Stimulated activated CD4-positive, alpha-beta T cell treated with anti-CD3 and anti-CD28 coated beads, Interleukin-1b, Interleukin-23, amount 100 ng/mL, for 48 hours (primary cell): ENCODE measurements at regions not wholly inside any gene's neighbourhood (a gene's known extent, or its start where the extent isn't known, plus 50 kb on each side); places are given as distances from the start of the nearest gene placed in this dataset.

ENCODE experiments used
- DNase-seq: peaks from one replicate; pipeline ENCODE4 v3.0.0-alpha.2; 2020

GRCh38 chr15:47614360-47615011, 102.8 kb upstream of the SEMA6D start:
- DNase-seq, result no peak

- no peak for DNase-seq
Measured at GRCh38 chr15:47616876-47617275, 100.4 kb upstream of the SEMA6D start.

GRCh38 chr15:47618241-47618640, 99.1 kb upstream of the SEMA6D start:
- no peak for DNase-seq

GRCh38 chr15:47620960-47621681, 96.2 kb upstream of the SEMA6D start:
- DNase-seq, result no peak

GRCh38 chr15:47622055-47622454, 95.2 kb upstream of the SEMA6D start:
- no peak for DNase-seq

GRCh38 chr15:47624503-47624902, 92.8 kb upstream of the SEMA6D start:
- DNase-seq, result no peak

- no peak for DNase-seq
Measured at GRCh38 chr15:47639042-47639441, 78.3 kb upstream of the SEMA6D start.

- DNase-seq, result no peak
Measured at GRCh38 chr15:47640079-47640478, 77.2 kb upstream of the SEMA6D start.

- DNase-seq, result no peak
Measured at GRCh38 chr15:47640901-47641300, 76.4 kb upstream of the SEMA6D start.

- DNase-seq, result no peak
Measured at GRCh38 chr15:47644722-47645121, 72.6 kb upstream of the SEMA6D start.

GRCh38 chr15:47650564-47650963, 66.7 kb upstream of the SEMA6D start:
- no peak for DNase-seq

- DNase-seq, result no peak
Measured at GRCh38 chr15:47652328-47652727, 65.0 kb upstream of the SEMA6D start.

GRCh38 chr15:47652844-47653243, 64.5 kb upstream of the SEMA6D start:
- no peak for DNase-seq

- DNase-seq, result no peak
Measured at GRCh38 chr15:47661661-47662180, 55.6 kb upstream of the SEMA6D start.

GRCh38 chr15:47663101-47663500, 54.2 kb upstream of the SEMA6D start:
- DNase-seq, result no peak
